ENCODE measurements at regions not wholly inside any gene's neighbourhood (a gene's known extent, or its start where the extent isn't known, plus 50 kb on each side); places are given as distances from the start of the nearest gene placed in this dataset.

- TF ChIP-seq EZH2 (IDR thresholded peaks at IDR 0.05; ENCODE audit: borderline replicate concordance, low read depth, low read length, poor library complexity, severe bottlenecking): no peak
- no peak for TF ChIP-seq CTCF (conservative IDR thresholded peaks at IDR 0.05; ENCODE audit: low read depth, low read length)
- no TSS peak for BruUV-seq (replicated peaks)
- no peaks in the 10 kb centered on the region for H3K36me3 ChIP-seq (ENCODE audit: insufficient read depth, low read length, poor library complexity, severe bottlenecking)
- POLR2A ChIA-PET (ENCODE audit: low non-redundant PET): no interaction called here
- no peak overlapping the region for H3K4me3 ChIP-seq (ENCODE audit: low read depth, low read length, poor library complexity, severe bottlenecking)
- H3K27ac ChIP-seq (ENCODE audit: low read depth, low read length, poor library complexity, severe bottlenecking): no peak overlapping the region
- peaks cover 56% of the 10 kb centered on the region for H3K4me1 ChIP-seq (ENCODE audit: insufficient read depth, low read length, poor library complexity, severe bottlenecking)
- no peaks in the 10 kb centered on the region for H3K9me3 ChIP-seq (ENCODE audit: low read depth, low read length, poor library complexity, severe bottlenecking)
- CTCF ChIA-PET: no interaction called here
- intact Hi-C loops (cut with micrococcal nuclease; ENCODE audit: unreplicated experiment): no loop called here
- DNase-seq (ENCODE audit: low spot score): no peak
- no peaks in the 10 kb centered on the region for H3K27me3 ChIP-seq (replicated peaks; ENCODE audit: insufficient read depth, low read depth, low read length, poor library complexity)
Observed at GRCh38 chr15:70202756-70203155, 105.0 kb upstream of the TLE3 start.

- BruUV-seq (replicated peaks): no TSS peak
- no peaks in the 10 kb centered on the region for H3K9me3 ChIP-seq (ENCODE audit: low read depth, low read length, poor library complexity, severe bottlenecking)
Observed at GRCh38 chr15:70201425-70201775, 103.7 kb upstream of the TLE3 start.

GRCh38 chr15:70200511-70201424 is 103.1 kb upstream of the TLE3 start:
- intact Hi-C loops (cut with micrococcal nuclease; ENCODE audit: unreplicated experiment): no loop called here
- no peak for TF ChIP-seq CTCF (conservative IDR thresholded peaks at IDR 0.05; ENCODE audit: low read depth, low read length)
- no peak for TF ChIP-seq EZH2 (IDR thresholded peaks at IDR 0.05; ENCODE audit: borderline replicate concordance, low read depth, low read length, poor library complexity, severe bottlenecking)
- no peaks in the 10 kb centered on the region for H3K9me3 ChIP-seq (ENCODE audit: low read depth, low read length, poor library complexity, severe bottlenecking)
- no TSS peak for BruUV-seq (replicated peaks)
- peak overlapping the region; percentile 11 for H3K4me3 ChIP-seq (ENCODE audit: low read depth, low read length, poor library complexity, severe bottlenecking)
- H3K36me3 ChIP-seq (ENCODE audit: insufficient read depth, low read length, poor library complexity, severe bottlenecking): no peaks in the 10 kb centered on the region
- POLR2A ChIA-PET (ENCODE audit: low non-redundant PET): no interaction called here
- peaks cover 73% of the 10 kb centered on the region for H3K4me1 ChIP-seq (ENCODE audit: insufficient read depth, low read length, poor library complexity, severe bottlenecking)
- DNase-seq (ENCODE audit: low spot score): peak; percentile 97
- H3K27me3 ChIP-seq (replicated peaks; ENCODE audit: insufficient read depth, low read depth, low read length, poor library complexity): no peaks in the 10 kb centered on the region
- peak overlapping the region; percentile 80 for H3K27ac ChIP-seq (ENCODE audit: low read depth, low read length, poor library complexity, severe bottlenecking)
- CTCF ChIA-PET: no interaction called here

More at GRCh38 chr15:70201425-70201775, 103.7 kb upstream of the TLE3 start:
- no peak overlapping the region for H3K4me3 ChIP-seq (ENCODE audit: low read depth, low read length, poor library complexity, severe bottlenecking)
- TF ChIP-seq EZH2 (IDR thresholded peaks at IDR 0.05; ENCODE audit: borderline replicate concordance, low read depth, low read length, poor library complexity, severe bottlenecking): no peak
- TF ChIP-seq CTCF (conservative IDR thresholded peaks at IDR 0.05; ENCODE audit: low read depth, low read length): no peak
- intact Hi-C loops (cut with micrococcal nuclease; ENCODE audit: unreplicated experiment): no loop called here
- ChIA-PET CTCF (no interaction called here), POLR2A (ENCODE audit: low non-redundant PET) (no interaction called here)
- H3K36me3 ChIP-seq (ENCODE audit: insufficient read depth, low read length, poor library complexity, severe bottlenecking): no peaks in the 10 kb centered on the region
- peaks cover 67% of the 10 kb centered on the region for H3K4me1 ChIP-seq (ENCODE audit: insufficient read depth, low read length, poor library complexity, severe bottlenecking)
- H3K27me3 ChIP-seq (replicated peaks; ENCODE audit: insufficient read depth, low read depth, low read length, poor library complexity): no peaks in the 10 kb centered on the region
- H3K27ac ChIP-seq (ENCODE audit: low read depth, low read length, poor library complexity, severe bottlenecking): peak overlapping the region; percentile 80
- no peak for DNase-seq (ENCODE audit: low spot score)

All from A673 (cell line).